ENCODE measurements at regions not wholly inside any gene's neighbourhood (a gene's known extent, or its start where the extent isn't known, plus 50 kb on each side); places are given as distances from the start of the nearest gene placed in this dataset.
"Not testable (repeated sequence)": the region's sequence is repeated elsewhere in the genome, so short reads cannot be mapped to it uniquely, and the experiment has no call there.

DNA sequence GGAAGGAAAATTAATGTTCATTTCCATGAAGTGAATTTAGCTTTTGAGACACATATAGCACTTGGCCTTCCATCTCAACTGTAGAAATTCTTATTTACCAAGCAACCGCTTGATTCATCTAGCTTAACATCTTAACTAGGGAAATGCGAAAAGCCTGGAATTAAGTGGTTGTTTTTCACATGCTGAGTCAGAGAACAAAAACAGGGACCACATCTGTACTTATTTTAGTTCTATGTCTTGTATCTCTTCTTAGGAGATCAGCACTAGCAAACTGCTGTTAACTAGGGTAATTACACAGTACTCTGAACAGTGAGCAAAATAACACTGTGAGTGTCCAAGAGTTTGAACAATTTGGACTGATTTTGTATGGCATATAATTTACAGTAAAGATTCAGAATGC, 590.9 kb upstream of the NRSN1 start:
- Mint-ChIP-seq H3K4me3 (ENCODE audit: low read depth) (no peak overlapping the region), H3K4me1 (ENCODE audit: low read depth) (no peaks in the 10 kb centered on the region), H3K27me3 (no peaks in the 10 kb centered on the region), H3K27ac (no peak overlapping the region), H3K9me3 (ENCODE audit: low read depth) (peaks cover 8% of the 10 kb centered on the region), H3K36me3 (ENCODE audit: insufficient read depth) (no peaks in the 10 kb centered on the region)
- TF ChIP-seq, protein P1, sequence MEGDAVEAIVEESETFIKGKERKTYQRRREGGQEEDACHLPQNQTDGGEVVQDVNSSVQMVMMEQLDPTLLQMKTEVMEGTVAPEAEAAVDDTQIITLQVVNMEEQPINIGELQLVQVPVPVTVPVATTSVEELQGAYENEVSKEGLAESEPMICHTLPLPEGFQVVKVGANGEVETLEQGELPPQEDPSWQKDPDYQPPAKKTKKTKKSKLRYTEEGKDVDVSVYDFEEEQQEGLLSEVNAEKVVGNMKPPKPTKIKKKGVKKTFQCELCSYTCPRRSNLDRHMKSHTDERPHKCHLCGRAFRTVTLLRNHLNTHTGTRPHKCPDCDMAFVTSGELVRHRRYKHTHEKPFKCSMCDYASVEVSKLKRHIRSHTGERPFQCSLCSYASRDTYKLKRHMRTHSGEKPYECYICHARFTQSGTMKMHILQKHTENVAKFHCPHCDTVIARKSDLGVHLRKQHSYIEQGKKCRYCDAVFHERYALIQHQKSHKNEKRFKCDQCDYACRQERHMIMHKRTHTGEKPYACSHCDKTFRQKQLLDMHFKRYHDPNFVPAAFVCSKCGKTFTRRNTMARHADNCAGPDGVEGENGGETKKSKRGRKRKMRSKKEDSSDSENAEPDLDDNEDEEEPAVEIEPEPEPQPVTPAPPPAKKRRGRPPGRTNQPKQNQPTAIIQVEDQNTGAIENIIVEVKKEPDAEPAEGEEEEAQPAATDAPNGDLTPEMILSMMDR (IDR thresholded peaks at IDR 0.05; ENCODE audit: unreplicated experiment) = no peak
- no peak for DNase-seq (ENCODE audit: low spot score, unreplicated experiment)

GRCh38 chr6:23537828-23538227, 588.2 kb upstream of the NRSN1 start:
- TF ChIP-seq, protein P1 (IDR thresholded peaks at IDR 0.05; ENCODE audit: unreplicated experiment) = no peak
- no peaks in the 10 kb centered on the region for H3K36me3 Mint-ChIP-seq (ENCODE audit: insufficient read depth)
- H3K27ac Mint-ChIP-seq = no peak overlapping the region
- no peaks in the 10 kb centered on the region for H3K27me3 Mint-ChIP-seq
- DNase-seq (ENCODE audit: low spot score, unreplicated experiment) = no peak
- no peak overlapping the region for H3K4me3 Mint-ChIP-seq (ENCODE audit: low read depth)
- no peaks in the 10 kb centered on the region for H3K4me1 Mint-ChIP-seq (ENCODE audit: low read depth)
- H3K9me3 Mint-ChIP-seq (ENCODE audit: low read depth) = peaks cover 8% of the 10 kb centered on the region

GRCh38 chr6:23547851-23548250, 578.2 kb upstream of the NRSN1 start:
- Mint-ChIP-seq H3K27me3 (no peaks in the 10 kb centered on the region), H3K36me3 (ENCODE audit: insufficient read depth) (no peaks in the 10 kb centered on the region), H3K4me1 (ENCODE audit: low read depth) (peaks cover 7% of the 10 kb centered on the region), H3K4me3 (ENCODE audit: low read depth) (no peak overlapping the region), H3K9me3 (ENCODE audit: low read depth) (peaks cover 3% of the 10 kb centered on the region), H3K27ac (peak overlapping the region; percentile 86)
- TF ChIP-seq, protein P1 (IDR thresholded peaks at IDR 0.05; ENCODE audit: unreplicated experiment) = peak; percentile 54
- DNase-seq (ENCODE audit: low spot score, unreplicated experiment) = no peak

- not testable (repeated sequence) for H3K27ac Mint-ChIP-seq; DNase-seq (ENCODE audit: low spot score, unreplicated experiment); H3K4me1 Mint-ChIP-seq (ENCODE audit: low read depth); H3K36me3 Mint-ChIP-seq (ENCODE audit: insufficient read depth); H3K4me3 Mint-ChIP-seq (ENCODE audit: low read depth); H3K27me3 Mint-ChIP-seq
- peaks cover 14% of the 10 kb centered on the region for H3K9me3 Mint-ChIP-seq (ENCODE audit: low read depth)
Observed at GRCh38 chr6:23554953-23555352, 571.1 kb upstream of the NRSN1 start.

DNA sequence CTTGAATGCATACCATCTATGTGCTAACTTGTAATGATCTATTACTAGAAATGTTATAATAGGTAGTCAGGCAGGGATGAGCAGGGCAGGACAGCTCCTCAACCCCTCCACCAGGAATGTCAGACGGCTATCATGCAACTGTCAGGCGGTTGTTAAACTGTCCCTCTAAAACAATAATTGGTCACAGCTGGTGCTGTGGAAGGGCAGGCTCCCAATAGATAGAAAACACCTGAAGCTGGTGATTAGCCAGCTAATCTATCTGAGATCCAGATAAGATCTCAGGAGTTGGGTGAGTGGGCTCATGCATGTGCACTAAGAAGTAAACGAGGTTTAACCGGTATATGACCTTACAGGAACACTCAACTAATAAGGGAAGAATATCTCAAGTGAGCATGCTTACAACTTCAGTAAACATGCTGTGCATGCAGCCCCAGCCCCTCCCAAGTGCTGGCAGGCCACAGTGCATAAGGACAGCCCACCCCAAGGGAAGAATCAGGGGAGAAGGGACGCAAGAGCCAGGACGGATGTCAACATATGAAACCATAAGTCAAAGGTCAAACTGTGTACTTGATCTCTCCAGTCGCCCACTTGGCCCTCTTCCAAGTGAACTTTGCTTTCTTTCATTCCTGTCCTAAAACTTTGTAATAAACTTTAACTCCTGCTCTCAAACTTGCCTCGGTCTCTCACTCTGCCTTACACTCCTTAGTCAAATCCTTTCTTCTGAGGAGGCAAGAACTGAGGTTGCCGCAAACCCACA, 566.2 kb upstream of the NRSN1 start:
- Mint-ChIP-seq H3K4me3 (ENCODE audit: low read depth) (no peak overlapping the region), H3K4me1 (ENCODE audit: low read depth) (peaks cover 4% of the 10 kb centered on the region), H3K36me3 (ENCODE audit: insufficient read depth) (no peaks in the 10 kb centered on the region), H3K9me3 (ENCODE audit: low read depth) (peaks cover 16% of the 10 kb centered on the region), H3K27ac (no peak overlapping the region), H3K27me3 (no peaks in the 10 kb centered on the region)
- no peak for DNase-seq (ENCODE audit: low spot score, unreplicated experiment)
- TF ChIP-seq, protein P1 (IDR thresholded peaks at IDR 0.05; ENCODE audit: unreplicated experiment) = no peak

- Mint-ChIP-seq H3K4me3 (ENCODE audit: low read depth) (no peak overlapping the region), H3K9me3 (ENCODE audit: low read depth) (peaks cover 11% of the 10 kb centered on the region), H3K27ac (no peak overlapping the region), H3K4me1 (ENCODE audit: low read depth) (peaks cover 4% of the 10 kb centered on the region), H3K27me3 (no peaks in the 10 kb centered on the region), H3K36me3 (ENCODE audit: insufficient read depth) (no peaks in the 10 kb centered on the region)
- DNase-seq (ENCODE audit: low spot score, unreplicated experiment) = no peak
- TF ChIP-seq, protein P1 (IDR thresholded peaks at IDR 0.05; ENCODE audit: unreplicated experiment) = no peak
Observed at GRCh38 chr6:23561732-23562131, 564.3 kb upstream of the NRSN1 start.

All from progenitor cell of endocrine pancreas (in vitro differentiated cells).